ENCODE measurements at regions not wholly inside any gene's neighbourhood (a gene's known extent, or its start where the extent isn't known, plus 50 kb on each side); places are given as distances from the start of the nearest gene placed in this dataset.

GRCh38 chr2:12300019-12300602 is 416.6 kb upstream of the TRIB2 start:
- intact Hi-C loops (cut with micrococcal nuclease; ENCODE audit: unreplicated experiment), result no loop called here
- no TSS peak for BruUV-seq (replicated peaks)
- Histone ChIP-seq H3K4me1 (ENCODE audit: control insufficient read depth, insufficient read depth, low read length) (peaks cover 6% of the 10 kb centered on the region), H3K27ac (ENCODE audit: low read length) (no peak overlapping the region), H3K9me3 (ENCODE audit: control insufficient read depth, insufficient read depth, low read depth, low read length) (no peaks in the 10 kb centered on the region), H3K27me3 (ENCODE audit: control insufficient read depth, insufficient read depth, low read length) (no peaks in the 10 kb centered on the region), H3K4me3 (ENCODE audit: low read depth in 2 of 2, low read length in 2 of 2) (no peak overlapping the region), H3K36me3 (ENCODE audit: control insufficient read depth, insufficient read depth, low read length) (no peaks in the 10 kb centered on the region)
- no peak for DNase-seq (ENCODE audit: low read depth, low spot score)
- no peak for TF ChIP-seq POLR2AphosphoS5 (IDR thresholded peaks at IDR 0.05; ENCODE audit: low read depth, low read length)
- TF ChIP-seq, protein P1, sequence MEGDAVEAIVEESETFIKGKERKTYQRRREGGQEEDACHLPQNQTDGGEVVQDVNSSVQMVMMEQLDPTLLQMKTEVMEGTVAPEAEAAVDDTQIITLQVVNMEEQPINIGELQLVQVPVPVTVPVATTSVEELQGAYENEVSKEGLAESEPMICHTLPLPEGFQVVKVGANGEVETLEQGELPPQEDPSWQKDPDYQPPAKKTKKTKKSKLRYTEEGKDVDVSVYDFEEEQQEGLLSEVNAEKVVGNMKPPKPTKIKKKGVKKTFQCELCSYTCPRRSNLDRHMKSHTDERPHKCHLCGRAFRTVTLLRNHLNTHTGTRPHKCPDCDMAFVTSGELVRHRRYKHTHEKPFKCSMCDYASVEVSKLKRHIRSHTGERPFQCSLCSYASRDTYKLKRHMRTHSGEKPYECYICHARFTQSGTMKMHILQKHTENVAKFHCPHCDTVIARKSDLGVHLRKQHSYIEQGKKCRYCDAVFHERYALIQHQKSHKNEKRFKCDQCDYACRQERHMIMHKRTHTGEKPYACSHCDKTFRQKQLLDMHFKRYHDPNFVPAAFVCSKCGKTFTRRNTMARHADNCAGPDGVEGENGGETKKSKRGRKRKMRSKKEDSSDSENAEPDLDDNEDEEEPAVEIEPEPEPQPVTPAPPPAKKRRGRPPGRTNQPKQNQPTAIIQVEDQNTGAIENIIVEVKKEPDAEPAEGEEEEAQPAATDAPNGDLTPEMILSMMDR (IDR thresholded peaks at IDR 0.05), result no peak
- no peak for TF ChIP-seq REST (IDR thresholded peaks at IDR 0.05; ENCODE audit: insufficient read depth in 1 of 2, low read depth in 2 of 2, low read length in 1 of 2)
- no peak for TF ChIP-seq TCF7L2 (IDR thresholded peaks at IDR 0.05; ENCODE audit: low read depth, low read length)
- no peak for TF ChIP-seq SIN3A (IDR thresholded peaks at IDR 0.05; ENCODE audit: borderline replicate concordance, insufficient read depth, low read depth, low read length)
- in situ Hi-C loops (cut with HindIII; ENCODE audit: low pct_unique_long_range_greater_than_20kb, low sequenced_read_pairs), result no loop called here
- no peak for ATAC-seq
- POLR2A ChIA-PET, result no interaction called here
- CTCF ChIA-PET, result no interaction called here

DNA sequence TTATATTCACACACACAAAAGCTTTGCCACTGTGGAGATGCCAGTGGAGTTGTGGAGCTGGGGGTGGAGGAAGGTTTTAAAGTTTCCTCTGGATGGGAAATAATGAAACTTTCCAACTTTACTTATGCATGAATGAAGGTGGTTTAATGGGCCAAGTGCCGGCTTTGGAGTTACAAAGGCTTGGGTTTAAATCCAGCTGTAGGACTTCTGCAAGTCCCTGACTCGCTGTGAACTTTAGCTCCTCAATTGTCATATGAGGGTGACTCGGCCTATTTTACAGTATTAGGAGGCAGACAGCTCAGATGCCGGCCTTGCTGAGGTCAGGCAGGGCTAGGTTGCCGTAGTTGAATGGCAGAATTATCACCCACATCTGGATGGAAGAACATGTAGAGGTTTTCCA is 415.8 kb upstream of the TRIB2 start:
- ATAC-seq (no peak), DNase-seq (ENCODE audit: low read depth, low spot score) (no peak)
- H3K27me3 ChIP-seq (ENCODE audit: control insufficient read depth, insufficient read depth, low read length), result no peaks in the 10 kb centered on the region
- intact Hi-C loops (cut with micrococcal nuclease; ENCODE audit: unreplicated experiment) (no loop called here), in situ Hi-C loops (cut with HindIII; ENCODE audit: low pct_unique_long_range_greater_than_20kb, low sequenced_read_pairs) (no loop called here)
- POLR2A ChIA-PET, result no interaction called here
- peak overlapping the region; percentile 23; the same call in 1 of the 2 replicates for H3K27ac ChIP-seq (ENCODE audit: low read length)
- no peaks in the 10 kb centered on the region for H3K36me3 ChIP-seq (ENCODE audit: control insufficient read depth, insufficient read depth, low read length)
- no peaks in the 10 kb centered on the region for H3K9me3 ChIP-seq (ENCODE audit: control insufficient read depth, insufficient read depth, low read depth, low read length)
- TF ChIP-seq, protein P1 (IDR thresholded peaks at IDR 0.05), result no peak
- TF ChIP-seq SIN3A (IDR thresholded peaks at IDR 0.05; ENCODE audit: borderline replicate concordance, insufficient read depth, low read depth, low read length) (no peak), REST (IDR thresholded peaks at IDR 0.05; ENCODE audit: insufficient read depth in 1 of 2, low read depth in 2 of 2, low read length in 1 of 2) (no peak)
- BruUV-seq (replicated peaks), result no TSS peak
- CTCF ChIA-PET, result no interaction called here
- no peak overlapping the region for H3K4me3 ChIP-seq (ENCODE audit: low read depth in 2 of 2, low read length in 2 of 2)
- H3K4me1 ChIP-seq (ENCODE audit: control insufficient read depth, insufficient read depth, low read length), result peaks cover 6% of the 10 kb centered on the region

Data from Panc1 (cell line).